Fibroblast of lung (primary cell): ENCODE measurements at regions not wholly inside any gene's neighbourhood (a gene's known extent, or its start where the extent isn't known, plus 50 kb on each side); places are given as distances from the start of the nearest gene placed in this dataset.

Experiments
- CTCF ChIP-seq, 2 donors: IDR thresholded peaks in 1 of 2; conservative IDR thresholded peaks in 1 of 2; 1 replicate in 1 of 2; 2 replicates in 1 of 2; pipeline ENCODE4 v1.5.1; 2011 to 2012; ENCODE audit warnings: low read length in 2 of 2, control low read depth in 1 of 2, inconsistent platforms in 1 of 2, low read depth in 1 of 2, mild to moderate bottlenecking in 1 of 2
- EZH2 ChIP-seq: IDR thresholded peaks from 2 replicates; pipeline ENCODE4 v1.5.1; 2012; ENCODE audit warnings: low read length, control low read depth, mild to moderate bottlenecking; ENCODE audit errors: missing control alignments

GRCh38 chr6:26240157-26241032, 124.6 kb upstream of the BTN3A2 start:
- TF ChIP-seq CTCF (conservative IDR thresholded peaks at IDR 0.05 in 1 of 2, IDR thresholded peaks at IDR 0.05 in 1 of 2; ENCODE audit: low read depth in 1 of 2, low read length in 2 of 2) (no peak), EZH2 (no peak)
